ENCODE measurements at regions not wholly inside any gene's neighbourhood (a gene's known extent, or its start where the extent isn't known, plus 50 kb on each side); places are given as distances from the start of the nearest gene placed in this dataset.

DNA sequence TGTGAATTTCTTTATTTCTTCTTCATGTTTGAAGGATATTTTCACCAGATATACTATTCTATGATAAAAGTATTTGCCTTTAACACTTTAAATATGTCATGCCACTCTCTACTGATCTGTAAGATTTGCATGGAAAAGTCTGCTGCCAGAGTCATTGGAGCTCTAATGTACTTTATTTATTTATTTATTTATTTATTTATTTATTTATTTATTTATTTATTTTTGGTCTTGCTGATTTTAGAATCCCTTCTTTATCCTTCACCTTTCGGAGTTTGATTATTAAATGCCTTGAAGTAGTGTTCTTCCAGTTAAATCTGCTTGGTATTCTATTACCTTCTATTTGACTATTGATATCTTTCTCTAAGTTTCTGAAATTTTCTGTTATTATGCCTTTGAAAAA, 1669.6 kb downstream of the OTOL1 start:
- Histone ChIP-seq H3K9me2 (ENCODE audit: insufficient read depth) (no peaks in the 10 kb centered on the region), H3K79me2 (ENCODE audit: insufficient read depth, low read length) (no peaks in the 10 kb centered on the region), H3K4me3 (replicated peaks in 1 of 2; ENCODE audit: low read depth in 1 of 2, low read length in 2 of 2) (no peak overlapping the region), H3K36me3 (ENCODE audit: control insufficient read depth in 1 of 2, insufficient read depth in 2 of 2, low read length in 2 of 2) (no peaks in the 10 kb centered on the region), H3K27me3 (ENCODE audit: insufficient read depth, low read length) (no peaks in the 10 kb centered on the region), H3K27ac (ENCODE audit: low read depth, low read length) (no peak overlapping the region), H3K9me3 (ENCODE audit: control insufficient read depth in 1 of 2, insufficient read depth in 1 of 2, low read depth in 1 of 2, low read length in 2 of 2) (no peaks in the 10 kb centered on the region), H3K4me2 (ENCODE audit: low read length) (no peak overlapping the region), H3K4me1 (ENCODE audit: control insufficient read depth in 1 of 2, insufficient read depth in 2 of 2, low read length in 2 of 2) (no peaks in the 10 kb centered on the region), H4K20me1 (ENCODE audit: insufficient read depth) (no peaks in the 10 kb centered on the region), H3K9ac (ENCODE audit: low read length) (no peak overlapping the region), H2AFZ (ENCODE audit: low read depth, low read length, poor library complexity, severe bottlenecking) (no peak overlapping the region)
- ChIA-PET RAD21 (ENCODE audit: low non-redundant PET in 1 of 2, low total read pairs in 2 of 2, uncharacterized antibody in 2 of 2, unreplicated experiment in 2 of 2) (no interaction called here), CTCF (no interaction called here), POLR2A (no interaction called here)
- ATAC-seq, result no peak
- TF ChIP-seq CEBPB (IDR thresholded peaks at IDR 0.05; ENCODE audit: low read depth), result no peak
- no peak for TF ChIP-seq EGR1 (IDR thresholded peaks at IDR 0.05; ENCODE audit: low read depth)
- no peak for TF ChIP-seq ZFX (IDR thresholded peaks at IDR 0.05)
- TF ChIP-seq, protein P1, sequence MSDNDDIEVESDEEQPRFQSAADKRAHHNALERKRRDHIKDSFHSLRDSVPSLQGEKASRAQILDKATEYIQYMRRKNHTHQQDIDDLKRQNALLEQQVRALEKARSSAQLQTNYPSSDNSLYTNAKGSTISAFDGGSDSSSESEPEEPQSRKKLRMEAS (IDR thresholded peaks at IDR 0.05), result no peak
- no peak for TF ChIP-seq ELF1 (IDR thresholded peaks at IDR 0.05; ENCODE audit: borderline replicate concordance, low read depth)
- no peak for TF ChIP-seq EZH2phosphoT487 (IDR thresholded peaks at IDR 0.05; ENCODE audit: borderline replicate concordance)
- TF ChIP-seq, protein P2, sequence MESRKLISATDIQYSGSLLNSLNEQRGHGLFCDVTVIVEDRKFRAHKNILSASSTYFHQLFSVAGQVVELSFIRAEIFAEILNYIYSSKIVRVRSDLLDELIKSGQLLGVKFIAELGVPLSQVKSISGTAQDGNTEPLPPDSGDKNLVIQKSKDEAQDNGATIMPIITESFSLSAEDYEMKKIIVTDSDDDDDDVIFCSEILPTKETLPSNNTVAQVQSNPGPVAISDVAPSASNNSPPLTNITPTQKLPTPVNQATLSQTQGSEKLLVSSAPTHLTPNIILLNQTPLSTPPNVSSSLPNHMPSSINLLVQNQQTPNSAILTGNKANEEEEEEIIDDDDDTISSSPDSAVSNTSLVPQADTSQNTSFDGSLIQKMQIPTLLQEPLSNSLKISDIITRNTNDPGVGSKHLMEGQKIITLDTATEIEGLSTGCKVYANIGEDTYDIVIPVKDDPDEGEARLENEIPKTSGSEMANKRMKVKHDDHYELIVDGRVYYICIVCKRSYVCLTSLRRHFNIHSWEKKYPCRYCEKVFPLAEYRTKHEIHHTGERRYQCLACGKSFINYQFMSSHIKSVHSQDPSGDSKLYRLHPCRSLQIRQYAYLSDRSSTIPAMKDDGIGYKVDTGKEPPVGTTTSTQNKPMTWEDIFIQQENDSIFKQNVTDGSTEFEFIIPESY (IDR thresholded peaks at IDR 0.05; ENCODE audit: extremely low read depth, insufficient replicate concordance, low read length), result no peak
- TF ChIP-seq, protein P3, sequence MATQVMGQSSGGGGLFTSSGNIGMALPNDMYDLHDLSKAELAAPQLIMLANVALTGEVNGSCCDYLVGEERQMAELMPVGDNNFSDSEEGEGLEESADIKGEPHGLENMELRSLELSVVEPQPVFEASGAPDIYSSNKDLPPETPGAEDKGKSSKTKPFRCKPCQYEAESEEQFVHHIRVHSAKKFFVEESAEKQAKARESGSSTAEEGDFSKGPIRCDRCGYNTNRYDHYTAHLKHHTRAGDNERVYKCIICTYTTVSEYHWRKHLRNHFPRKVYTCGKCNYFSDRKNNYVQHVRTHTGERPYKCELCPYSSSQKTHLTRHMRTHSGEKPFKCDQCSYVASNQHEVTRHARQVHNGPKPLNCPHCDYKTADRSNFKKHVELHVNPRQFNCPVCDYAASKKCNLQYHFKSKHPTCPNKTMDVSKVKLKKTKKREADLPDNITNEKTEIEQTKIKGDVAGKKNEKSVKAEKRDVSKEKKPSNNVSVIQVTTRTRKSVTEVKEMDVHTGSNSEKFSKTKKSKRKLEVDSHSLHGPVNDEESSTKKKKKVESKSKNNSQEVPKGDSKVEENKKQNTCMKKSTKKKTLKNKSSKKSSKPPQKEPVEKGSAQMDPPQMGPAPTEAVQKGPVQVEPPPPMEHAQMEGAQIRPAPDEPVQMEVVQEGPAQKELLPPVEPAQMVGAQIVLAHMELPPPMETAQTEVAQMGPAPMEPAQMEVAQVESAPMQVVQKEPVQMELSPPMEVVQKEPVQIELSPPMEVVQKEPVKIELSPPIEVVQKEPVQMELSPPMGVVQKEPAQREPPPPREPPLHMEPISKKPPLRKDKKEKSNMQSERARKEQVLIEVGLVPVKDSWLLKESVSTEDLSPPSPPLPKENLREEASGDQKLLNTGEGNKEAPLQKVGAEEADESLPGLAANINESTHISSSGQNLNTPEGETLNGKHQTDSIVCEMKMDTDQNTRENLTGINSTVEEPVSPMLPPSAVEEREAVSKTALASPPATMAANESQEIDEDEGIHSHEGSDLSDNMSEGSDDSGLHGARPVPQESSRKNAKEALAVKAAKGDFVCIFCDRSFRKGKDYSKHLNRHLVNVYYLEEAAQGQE (IDR thresholded peaks at IDR 0.05; ENCODE audit: low read depth), result no peak
- TF ChIP-seq SRF (IDR thresholded peaks at IDR 0.05; ENCODE audit: low read depth), result no peak
- TF ChIP-seq EZH2 (IDR thresholded peaks at IDR 0.05), result no peak
- TF ChIP-seq SIN3A (IDR thresholded peaks at IDR 0.05; ENCODE audit: low read depth), result no peak
- TF ChIP-seq POLR2A (IDR thresholded peaks at IDR 0.05; ENCODE audit: borderline replicate concordance, extremely low read depth, insufficient read depth, insufficient read length), result no peak
- no peak for TF ChIP-seq RAD21 (IDR thresholded peaks at IDR 0.05; ENCODE audit: low read depth)
- TF ChIP-seq JUND (IDR thresholded peaks at IDR 0.05), result no peak
- no peak for TF ChIP-seq YY1 (IDR thresholded peaks at IDR 0.05; ENCODE audit: extremely low read depth, insufficient replicate concordance, low read depth, low read length)
- intact Hi-C loops (cut with micrococcal nuclease), result no loop called here
- BruUV-seq (replicated peaks), result no TSS peak
- DNase-seq (ENCODE audit: low read depth, low spot score), result no peak

Measured in HCT116 (cell line).